Mammary epithelial cell (primary cell): ENCODE measurements at regions not wholly inside any gene's neighbourhood (a gene's known extent, or its start where the extent isn't known, plus 50 kb on each side); places are given as distances from the start of the nearest gene placed in this dataset.

Source experiments
- CTCF ChIP-seq, 2 donors: IDR thresholded peaks in 1 of 2; conservative IDR thresholded peaks in 1 of 2; 2 replicates each; pipeline ENCODE4 v1.5.1; 2011 to 2012; ENCODE audit warnings: inconsistent platforms in 2 of 2, low read length in 2 of 2, mild to moderate bottlenecking in 2 of 2, control low read depth in 1 of 2, low read depth in 1 of 2; ENCODE audit not compliant: insufficient read depth in 1 of 2; ENCODE audit errors: extremely low read depth in 1 of 2
- EZH2 ChIP-seq: IDR thresholded peaks from 2 replicates; pipeline ENCODE4 v1.6.1; 2012; ENCODE audit warnings: low read length, inconsistent platforms, borderline replicate concordance

GRCh38 chr5:101346447-101346846 lies 443.4 kb upstream of the ST8SIA4 start:
- TF ChIP-seq CTCF (conservative IDR thresholded peaks at IDR 0.05 in 1 of 2, IDR thresholded peaks at IDR 0.05 in 1 of 2; ENCODE audit: extremely low read depth in 1 of 2, insufficient read depth in 1 of 2, low read depth in 1 of 2, low read length in 2 of 2) (no peak), EZH2 (no peak)
